ENCODE measurements at regions not wholly inside any gene's neighbourhood (a gene's known extent, or its start where the extent isn't known, plus 50 kb on each side); places are given as distances from the start of the nearest gene placed in this dataset.
"Not testable (repeated sequence)": the region's sequence is repeated elsewhere in the genome, so short reads cannot be mapped to it uniquely, and the experiment has no call there.

- TF ChIP-seq, protein P1, sequence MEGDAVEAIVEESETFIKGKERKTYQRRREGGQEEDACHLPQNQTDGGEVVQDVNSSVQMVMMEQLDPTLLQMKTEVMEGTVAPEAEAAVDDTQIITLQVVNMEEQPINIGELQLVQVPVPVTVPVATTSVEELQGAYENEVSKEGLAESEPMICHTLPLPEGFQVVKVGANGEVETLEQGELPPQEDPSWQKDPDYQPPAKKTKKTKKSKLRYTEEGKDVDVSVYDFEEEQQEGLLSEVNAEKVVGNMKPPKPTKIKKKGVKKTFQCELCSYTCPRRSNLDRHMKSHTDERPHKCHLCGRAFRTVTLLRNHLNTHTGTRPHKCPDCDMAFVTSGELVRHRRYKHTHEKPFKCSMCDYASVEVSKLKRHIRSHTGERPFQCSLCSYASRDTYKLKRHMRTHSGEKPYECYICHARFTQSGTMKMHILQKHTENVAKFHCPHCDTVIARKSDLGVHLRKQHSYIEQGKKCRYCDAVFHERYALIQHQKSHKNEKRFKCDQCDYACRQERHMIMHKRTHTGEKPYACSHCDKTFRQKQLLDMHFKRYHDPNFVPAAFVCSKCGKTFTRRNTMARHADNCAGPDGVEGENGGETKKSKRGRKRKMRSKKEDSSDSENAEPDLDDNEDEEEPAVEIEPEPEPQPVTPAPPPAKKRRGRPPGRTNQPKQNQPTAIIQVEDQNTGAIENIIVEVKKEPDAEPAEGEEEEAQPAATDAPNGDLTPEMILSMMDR (conservative IDR thresholded peaks at IDR 0.05), result not testable (repeated sequence)
- not testable (repeated sequence) for TF ChIP-seq EZH2 (IDR thresholded peaks at IDR 0.05; ENCODE audit: low read depth)
Observed at GRCh38 chrX:96546281-96546680, 138.4 kb upstream of the DIAPH2 start.

Data from PC-9 (cell line).